Upper lobe of right lung (tissue), 1 donor: ENCODE measurements at regions not wholly inside any gene's neighbourhood (a gene's known extent, or its start where the extent isn't known, plus 50 kb on each side); places are given as distances from the start of the nearest gene placed in this dataset.

Experiments
- ATAC-seq: fragments of 200-7000 bp; cut with Tn5 transposase; one replicate; pipeline ENCODE4 v1.9.1; 2020; ENCODE audit warnings: mild to moderate bottlenecking, moderate library complexity
- DNase-seq: peaks from one replicate; pipeline ENCODE4 v3.0.0-alpha.2; 2020
- H3K27ac ChIP-seq: fragments of 200-600 bp; one replicate; pipeline ENCODE4 v1.8.0; 2022
- H3K27me3 ChIP-seq: fragments of 200-600 bp; one replicate; pipeline ENCODE4 v1.8.0; 2022; ENCODE audit warnings: mild to moderate bottlenecking
- H3K36me3 ChIP-seq: fragments of 200-600 bp; one replicate; pipeline ENCODE4 v1.8.0; 2022
- H3K4me1 ChIP-seq: fragments of 200-600 bp; one replicate; pipeline ENCODE4 v1.8.0; 2022
- H3K4me3 ChIP-seq: fragments of 200-600 bp; one replicate; pipeline ENCODE4 v1.8.0; 2022; ENCODE audit warnings: mild to moderate bottlenecking
- H3K9me3 ChIP-seq: fragments of 200-600 bp; one replicate; pipeline ENCODE4 v1.8.0; 2022
- CTCF ChIP-seq: fragments of 200-600 bp; IDR thresholded peaks from one replicate; pipeline ENCODE4 v1.8.0; 2022; ENCODE audit warnings: antibody characterized with exemption
- intact Hi-C: fragments of 100-400 bp; cut with DNase I; formaldehyde crosslinking; loops from one replicate; pipeline ENCODE4 v1.11.0; 2022
- donor health status: DM: no; HTN: yes; CAD: no; lungs with severe emphysema.

- intact Hi-C loops: no loop called here
Measured at GRCh38 chr15:62708470-62708869, 334.1 kb upstream of the TPM1 start.

DNA sequence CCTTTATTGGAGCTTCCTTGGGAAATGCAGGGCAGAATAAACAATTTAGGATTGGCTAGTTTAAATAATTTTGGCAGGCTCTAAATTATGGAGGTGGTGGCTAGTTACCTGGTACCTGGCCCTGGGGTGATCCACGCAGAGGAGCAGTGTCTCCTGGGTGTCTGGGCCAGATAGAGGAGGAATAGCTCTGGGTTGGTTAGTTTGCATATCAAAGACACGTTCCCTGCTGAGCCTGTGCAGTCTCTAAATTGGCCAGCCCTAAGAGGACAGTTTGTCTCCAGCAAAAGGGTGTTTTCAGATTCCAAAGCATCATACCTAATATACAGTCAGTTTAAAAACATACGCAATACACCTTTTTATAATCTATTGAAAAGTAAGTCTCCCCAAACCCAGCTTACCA, 333.3 kb upstream of the TPM1 start:
- H3K4me1 ChIP-seq: no peaks in the 10 kb centered on the region
- no peaks in the 10 kb centered on the region for H3K9me3 ChIP-seq
- no peaks in the 10 kb centered on the region for H3K27me3 ChIP-seq
- no peak overlapping the region for H3K27ac ChIP-seq
- no peaks in the 10 kb centered on the region for H3K36me3 ChIP-seq
- H3K4me3 ChIP-seq: no peak overlapping the region
- ATAC-seq (no peak), DNase-seq (no peak)
- no peak for TF ChIP-seq CTCF
- intact Hi-C loops: no loop called here

More at GRCh38 chr15:62708470-62708869, 334.1 kb upstream of the TPM1 start:
- no peaks in the 10 kb centered on the region for H3K4me1 ChIP-seq
- no peaks in the 10 kb centered on the region for H3K36me3 ChIP-seq
- ATAC-seq (no peak), DNase-seq (no peak)
- no peak for TF ChIP-seq CTCF
- H3K9me3 ChIP-seq: no peaks in the 10 kb centered on the region
- no peaks in the 10 kb centered on the region for H3K27me3 ChIP-seq
- no peak overlapping the region for H3K27ac ChIP-seq
- H3K4me3 ChIP-seq: no peak overlapping the region

- TF ChIP-seq CTCF: no peak
- Histone ChIP-seq H3K27me3 (no peaks in the 10 kb centered on the region), H3K9me3 (no peaks in the 10 kb centered on the region), H3K36me3 (no peaks in the 10 kb centered on the region), H3K27ac (no peak overlapping the region), H3K4me3 (no peak overlapping the region), H3K4me1 (no peaks in the 10 kb centered on the region)
- DNase-seq (no peak), ATAC-seq (no peak)
- intact Hi-C loops: no loop called here
Measured at GRCh38 chr15:62711691-62712454, 330.7 kb upstream of the TPM1 start.

- no peak overlapping the region for H3K27ac ChIP-seq
- ATAC-seq (no peak), DNase-seq (no peak)
- no peaks in the 10 kb centered on the region for H3K9me3 ChIP-seq
- no peak for TF ChIP-seq CTCF
- H3K4me1 ChIP-seq: no peaks in the 10 kb centered on the region
- no peaks in the 10 kb centered on the region for H3K27me3 ChIP-seq
- no peak overlapping the region for H3K4me3 ChIP-seq
- intact Hi-C loops: no loop called here
- no peaks in the 10 kb centered on the region for H3K36me3 ChIP-seq
Measured at GRCh38 chr15:62712455-62712839, 330.1 kb upstream of the TPM1 start.

DNA sequence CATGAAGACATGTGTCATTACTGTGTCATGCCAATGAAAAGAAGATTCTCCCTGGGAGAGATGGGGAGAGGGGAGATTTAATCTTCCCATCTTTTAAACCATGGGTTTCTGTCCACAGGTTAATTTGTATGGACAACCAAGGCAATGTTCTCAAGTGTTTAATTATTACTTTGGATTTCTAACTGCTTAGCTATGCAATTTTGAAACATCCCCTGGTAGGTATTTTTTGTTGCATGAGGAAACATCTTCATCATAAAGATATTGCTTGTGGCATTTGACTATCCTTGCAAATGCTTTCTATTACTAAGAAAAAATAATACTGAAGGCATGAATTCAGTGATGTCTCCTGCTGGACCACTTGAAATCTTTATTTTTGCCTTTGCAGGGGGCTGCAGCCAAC, 326.6 kb upstream of the TPM1 start:
- no peaks in the 10 kb centered on the region for H3K9me3 ChIP-seq
- no peaks in the 10 kb centered on the region for H3K27me3 ChIP-seq
- TF ChIP-seq CTCF: no peak
- intact Hi-C loops: no loop called here
- H3K4me3 ChIP-seq: no peak overlapping the region
- no peaks in the 10 kb centered on the region for H3K36me3 ChIP-seq
- H3K4me1 ChIP-seq: no peaks in the 10 kb centered on the region
- no peak for ATAC-seq
- no peak for DNase-seq
- no peak overlapping the region for H3K27ac ChIP-seq

GRCh38 chr15:62717496-62717895, 325.1 kb upstream of the TPM1 start:
- no peak overlapping the region for H3K27ac ChIP-seq
- H3K9me3 ChIP-seq: no peaks in the 10 kb centered on the region
- no peak for TF ChIP-seq CTCF
- DNase-seq (no peak), ATAC-seq (no peak)
- H3K27me3 ChIP-seq: no peaks in the 10 kb centered on the region
- H3K36me3 ChIP-seq: no peaks in the 10 kb centered on the region
- no peak overlapping the region for H3K4me3 ChIP-seq
- intact Hi-C loops: no loop called here
- H3K4me1 ChIP-seq: no peaks in the 10 kb centered on the region
